HuH-7.5 (cell line): ENCODE measurements at regions not wholly inside any gene's neighbourhood (a gene's known extent, or its start where the extent isn't known, plus 50 kb on each side); places are given as distances from the start of the nearest gene placed in this dataset.

Source experiments
- DNase-seq: peaks from one replicate; pipeline ENCODE4 v3.0.0; 2011; ENCODE audit warnings: low spot score

DNA sequence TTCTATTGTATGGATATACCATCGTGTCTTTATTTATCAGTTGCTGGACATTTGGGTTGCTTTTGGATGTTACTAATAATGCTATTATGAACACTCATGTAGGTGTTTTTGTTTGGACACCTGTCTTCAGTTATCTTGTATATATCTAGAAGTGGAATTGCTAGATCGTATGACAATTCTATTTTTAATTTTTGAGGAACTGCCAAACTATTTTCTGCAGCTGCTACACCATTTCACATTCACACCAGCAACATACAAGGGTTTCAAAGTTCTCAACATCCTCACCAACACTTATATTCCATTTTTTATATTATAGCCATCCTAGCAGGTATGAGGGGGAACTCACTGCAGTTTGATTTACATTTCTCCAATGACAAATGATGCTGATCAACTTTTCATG, 324.6 kb downstream of the CAAP1 start:
- DNase-seq: no peak

DNA sequence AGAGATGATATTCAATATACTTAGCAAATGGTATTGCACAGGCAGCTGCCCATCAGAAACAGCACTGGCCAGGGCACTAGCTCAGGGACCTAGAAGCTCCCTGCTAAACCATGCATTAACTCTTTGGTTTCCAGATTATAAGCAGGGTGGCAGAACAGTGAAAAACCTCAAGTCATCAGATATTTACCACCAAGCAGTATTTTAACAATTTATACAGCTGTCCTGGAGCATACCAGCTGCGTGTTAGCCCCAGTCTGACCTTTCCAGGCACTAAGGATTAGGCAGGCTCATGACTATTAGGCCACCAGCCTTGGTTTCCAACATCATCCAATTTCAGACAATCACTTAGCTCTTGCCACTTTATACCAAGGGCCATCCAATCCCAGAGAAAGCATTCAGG, 326.5 kb downstream of the CAAP1 start:
- no peak for DNase-seq

DNA sequence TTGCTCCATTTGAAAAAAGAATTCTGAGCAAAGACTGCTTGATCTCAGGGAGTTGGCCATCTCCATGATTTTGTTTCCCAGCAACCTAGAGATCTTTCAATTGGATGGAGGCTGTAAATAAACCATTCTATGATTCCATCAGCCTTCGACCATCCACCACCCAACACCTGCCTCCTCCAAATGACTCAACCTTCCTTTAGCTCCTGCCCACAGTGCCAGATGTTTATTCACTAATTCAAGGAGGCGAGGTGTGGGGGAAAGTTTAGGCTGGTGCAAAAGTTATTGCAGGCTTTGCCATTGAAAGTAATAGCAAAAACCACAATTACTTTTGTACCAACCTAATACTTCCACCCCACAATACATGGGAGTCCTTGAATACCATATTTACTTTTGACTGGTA, 327.5 kb downstream of the CAAP1 start:
- no peak for DNase-seq

DNA sequence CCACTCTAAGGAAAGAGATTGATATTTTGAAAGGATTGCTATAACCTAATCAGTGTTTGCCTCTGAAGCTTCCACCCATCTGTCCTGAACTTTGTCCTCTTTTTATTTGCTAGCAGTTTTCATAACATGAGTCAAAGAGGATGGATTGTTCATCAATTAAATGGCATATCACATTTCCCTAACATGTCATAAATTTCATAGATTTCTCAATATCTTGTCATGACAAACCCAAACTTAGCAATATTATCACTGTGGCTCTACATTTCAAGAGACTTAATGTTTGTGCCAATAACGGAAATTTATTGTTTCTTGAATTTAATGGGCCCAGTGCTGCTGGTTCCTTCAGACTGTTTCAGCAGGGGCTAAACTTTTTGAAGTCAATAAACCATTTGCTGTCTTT, 330.3 kb downstream of the CAAP1 start:
- DNase-seq: no peak

DNA sequence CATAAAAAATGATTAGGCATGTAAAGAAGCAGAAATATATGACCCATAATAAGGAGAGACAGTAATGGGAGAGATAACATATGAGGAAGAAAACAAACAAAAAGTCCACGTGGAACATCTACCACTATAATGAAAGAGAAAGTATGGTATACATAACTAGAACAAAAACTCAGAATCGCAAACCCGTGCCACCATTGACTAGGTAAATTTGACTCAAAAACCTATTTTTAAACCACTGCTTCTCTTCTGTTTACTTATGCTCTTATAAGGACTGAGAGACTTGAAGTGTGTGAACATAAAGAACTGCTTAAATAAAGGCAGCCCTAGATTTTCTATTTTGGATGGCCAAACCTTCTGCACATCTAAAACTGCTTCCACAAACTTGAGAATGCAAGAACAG, 330.7 kb downstream of the CAAP1 start:
- no peak for DNase-seq

DNA sequence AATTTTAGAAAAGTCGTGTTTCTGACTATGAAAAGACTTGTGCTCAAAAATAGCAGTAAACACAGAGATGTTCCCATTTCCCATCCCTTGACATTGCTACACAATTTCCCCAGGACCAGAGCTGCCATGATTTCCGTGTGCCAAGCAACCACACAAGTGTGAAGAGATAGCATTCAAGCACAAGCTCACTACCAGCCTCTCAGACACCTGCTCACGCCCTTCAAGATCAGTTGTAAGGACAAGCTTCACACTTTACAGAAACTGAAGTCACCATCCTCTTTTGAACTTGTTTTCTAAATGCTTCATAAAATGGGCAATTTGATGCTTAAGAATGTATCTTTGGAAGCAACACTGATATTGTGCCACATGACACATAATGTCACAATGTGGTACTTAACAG, 333.1 kb downstream of the CAAP1 start:
- DNase-seq: no peak

DNA sequence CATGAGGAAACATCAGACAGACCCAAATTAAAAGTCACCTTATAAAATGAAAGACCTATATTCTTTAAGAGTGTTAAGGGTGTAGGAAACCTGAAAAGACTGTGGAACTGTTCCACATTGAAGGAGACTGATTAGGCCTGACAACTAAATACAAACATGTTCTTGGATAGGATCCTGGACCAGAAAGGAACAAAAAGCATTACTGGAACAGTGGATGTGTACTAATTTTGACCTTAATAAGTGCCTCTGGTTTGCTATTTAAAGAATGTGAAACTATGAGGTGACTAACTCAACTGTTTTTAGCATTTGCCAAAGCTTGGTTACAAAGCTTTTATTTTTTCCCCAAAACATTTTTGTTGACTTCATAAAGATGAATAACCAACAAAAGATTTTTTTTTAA, 340.6 kb downstream of the CAAP1 start:
- DNase-seq: no peak

DNA sequence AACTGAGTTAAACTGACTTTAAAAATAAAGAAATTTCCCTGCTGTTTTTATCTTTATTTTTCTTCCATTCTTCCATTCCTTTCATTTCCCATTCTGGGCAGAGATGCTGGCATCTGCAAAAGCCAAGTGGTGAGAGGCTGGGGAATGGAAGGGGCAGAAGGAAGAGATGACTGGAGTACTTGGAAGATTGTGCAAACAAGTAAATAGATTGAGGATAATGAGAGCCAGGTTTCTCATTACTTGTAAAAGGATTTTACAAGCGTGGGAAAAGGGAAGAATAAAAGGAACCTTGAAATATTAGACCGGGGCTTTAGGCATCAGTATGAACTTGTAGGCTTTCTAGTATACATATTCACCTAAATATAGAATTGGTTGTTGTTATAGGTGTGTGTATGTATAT, 341.2 kb downstream of the CAAP1 start:
- no peak for DNase-seq

DNA sequence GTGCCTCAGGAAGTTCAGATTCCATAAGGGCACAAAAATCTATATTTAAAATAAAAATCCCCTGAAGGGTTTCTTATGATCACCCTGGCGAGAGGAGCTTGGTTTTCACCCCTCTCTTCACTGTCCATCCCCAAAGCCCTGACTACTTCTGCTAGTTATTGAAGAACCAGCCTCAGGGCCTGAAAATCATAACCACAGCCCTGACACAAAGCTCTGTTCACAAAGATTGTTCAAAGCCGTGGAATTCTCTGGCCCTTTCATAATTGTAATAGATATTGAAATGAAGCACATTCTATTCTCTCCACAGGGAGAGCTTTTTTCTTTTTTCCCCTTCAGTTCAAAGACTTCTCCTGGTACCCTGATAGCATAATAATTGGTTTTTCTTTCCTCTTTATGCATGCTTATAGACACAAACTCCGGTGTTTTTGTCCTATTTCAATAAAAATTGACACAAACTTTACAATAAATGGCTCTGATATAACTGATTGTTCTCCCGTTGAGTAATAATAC, 343.8 kb downstream of the CAAP1 start:
- no peak for DNase-seq

DNA sequence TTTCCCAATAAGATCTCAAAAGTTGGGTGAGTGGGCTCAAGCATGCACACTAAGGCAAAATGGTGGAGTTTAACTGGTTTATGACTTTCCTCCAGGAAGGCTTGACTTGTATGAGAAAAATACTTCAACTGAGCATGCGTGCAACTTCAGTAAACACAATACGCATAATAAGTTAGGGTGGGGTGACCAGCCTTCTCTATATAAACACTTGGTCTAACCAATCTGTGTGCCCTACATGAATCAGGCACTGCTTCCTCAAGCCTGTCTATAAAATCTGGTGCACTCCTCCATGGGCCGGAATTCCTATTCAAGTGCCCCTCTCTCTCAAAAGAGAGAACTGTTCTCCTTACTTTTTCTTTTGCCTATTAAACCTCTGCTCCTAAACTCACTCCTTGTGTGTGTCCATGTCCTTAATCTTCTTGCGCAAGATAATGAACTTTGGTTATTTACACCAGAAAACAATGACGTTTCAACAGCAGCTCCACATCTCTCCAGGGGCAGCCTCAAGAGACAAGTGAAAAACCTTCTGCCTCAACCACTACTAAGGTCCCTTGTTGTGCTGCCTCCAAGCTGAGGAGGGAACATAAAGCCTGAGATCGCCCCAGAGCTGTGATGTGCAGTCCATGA, 352.6 kb downstream of the CAAP1 start:
- no peak for DNase-seq

DNA sequence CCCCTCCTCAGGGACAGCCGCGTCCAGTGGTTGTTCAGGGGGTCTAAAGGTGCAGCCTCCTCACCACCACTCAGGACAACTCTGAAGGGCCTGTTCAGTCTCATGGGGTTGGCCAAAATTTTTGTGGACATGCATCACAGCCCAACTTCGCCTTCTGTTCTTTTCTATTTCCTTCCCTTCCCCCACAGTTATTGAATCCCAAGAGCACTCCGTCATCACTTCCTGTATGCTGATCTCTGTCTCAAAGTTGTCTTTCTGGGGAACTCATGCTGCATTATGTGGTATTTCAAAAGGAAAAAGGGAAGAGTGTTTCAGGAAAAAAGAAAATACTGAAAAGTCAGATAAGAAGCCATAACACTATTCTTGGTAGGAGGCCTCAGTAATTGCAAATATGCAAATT, 355.4 kb downstream of the CAAP1 start:
- DNase-seq: no peak

DNA sequence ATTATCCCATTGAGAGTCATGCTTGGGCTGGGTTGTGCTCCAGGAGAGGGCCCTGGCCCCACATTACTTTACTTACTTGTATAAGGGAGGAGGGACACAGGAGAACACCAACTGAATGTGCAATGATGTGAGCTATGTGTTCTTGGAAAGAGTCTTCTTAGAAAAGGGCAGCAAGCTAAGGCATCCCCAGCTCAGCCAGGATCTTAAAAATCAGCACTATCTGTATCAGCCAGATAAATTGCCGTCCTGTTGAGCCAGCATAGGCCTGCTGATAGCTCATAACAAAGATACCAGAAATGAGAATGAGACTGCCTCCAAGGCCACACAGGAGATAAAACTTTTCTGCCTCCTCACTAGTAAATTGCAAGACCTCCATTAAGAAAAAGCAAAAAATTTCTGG, 357.5 kb downstream of the CAAP1 start:
- DNase-seq: no peak

DNA sequence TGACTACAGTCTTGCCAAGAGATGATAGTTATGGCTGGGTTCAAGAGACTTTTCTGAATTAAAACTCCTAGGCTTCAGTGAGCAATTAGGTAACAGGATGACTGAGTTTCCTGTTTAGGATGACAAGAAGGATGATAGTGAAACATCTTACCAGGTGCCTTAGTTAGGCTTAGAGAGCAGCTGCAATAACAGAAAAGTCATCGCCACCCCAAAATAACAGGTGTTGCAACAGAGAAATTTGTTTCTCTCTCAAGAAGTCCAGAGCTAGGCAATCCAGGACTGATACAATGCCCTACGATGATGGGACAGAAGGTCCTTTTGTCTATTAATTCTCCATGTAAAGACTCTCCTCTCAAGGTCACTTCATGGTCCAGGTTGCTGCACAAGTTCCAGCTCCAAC, 361.8 kb downstream of the CAAP1 start:
- no peak for DNase-seq

DNA sequence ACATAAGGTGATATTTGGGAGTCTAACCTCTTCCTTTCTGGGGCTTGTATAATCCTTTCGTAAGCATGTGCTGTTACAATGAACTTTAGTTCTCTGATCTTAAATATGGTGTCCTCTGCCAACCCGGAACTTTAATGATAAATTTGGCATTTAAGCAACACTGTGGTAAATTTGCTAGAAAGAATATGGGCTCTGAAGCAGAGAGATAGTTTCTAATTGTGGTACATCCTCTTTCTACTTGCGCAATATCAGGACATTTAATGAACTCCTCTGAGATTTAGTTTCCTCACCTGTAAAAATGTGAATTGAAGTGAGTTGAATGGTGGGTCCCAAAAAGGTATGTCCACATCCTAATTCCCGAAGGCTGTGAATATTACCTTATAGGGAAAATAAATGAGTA, 364.7 kb downstream of the CAAP1 start:
- DNase-seq: no peak

DNA sequence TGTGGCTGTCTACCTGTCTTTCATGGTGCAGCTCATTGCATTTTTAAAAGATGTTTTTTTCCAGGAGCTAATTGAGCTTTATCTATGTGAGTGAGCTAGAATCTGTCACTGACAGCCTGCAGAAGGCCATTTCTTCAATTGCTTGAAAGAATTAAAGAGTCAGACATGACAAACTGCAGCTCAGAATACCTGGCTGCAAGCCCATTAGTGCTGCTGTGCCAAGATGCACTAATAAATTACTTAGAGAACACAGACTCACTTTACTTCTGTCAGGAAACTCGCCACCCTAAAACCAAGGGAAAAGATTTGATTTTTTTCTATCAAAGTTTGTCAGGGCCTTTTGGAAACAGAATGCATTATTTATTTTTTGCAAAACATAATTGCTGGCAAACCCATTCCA, 368.3 kb downstream of the CAAP1 start:
- DNase-seq: no peak

DNA sequence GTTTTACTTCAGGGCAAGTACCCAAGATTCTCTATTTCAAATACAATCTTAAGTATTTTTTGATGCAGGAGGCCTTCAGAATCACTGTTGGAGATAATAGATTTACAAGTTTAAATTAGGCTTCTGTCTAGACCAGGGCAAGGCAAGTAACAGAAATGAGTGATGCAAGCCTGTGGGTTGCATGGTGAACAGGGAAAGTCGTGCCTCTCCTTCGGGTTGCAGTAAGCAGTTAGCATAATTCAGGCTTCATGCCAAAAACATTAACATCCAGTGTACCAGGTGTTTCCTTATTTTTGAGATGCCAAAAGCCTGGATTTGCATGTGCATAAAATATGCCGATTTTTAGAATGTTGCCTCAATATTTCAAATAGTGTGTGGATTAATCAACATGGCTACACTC, 369.0 kb downstream of the CAAP1 start:
- no peak for DNase-seq

DNA sequence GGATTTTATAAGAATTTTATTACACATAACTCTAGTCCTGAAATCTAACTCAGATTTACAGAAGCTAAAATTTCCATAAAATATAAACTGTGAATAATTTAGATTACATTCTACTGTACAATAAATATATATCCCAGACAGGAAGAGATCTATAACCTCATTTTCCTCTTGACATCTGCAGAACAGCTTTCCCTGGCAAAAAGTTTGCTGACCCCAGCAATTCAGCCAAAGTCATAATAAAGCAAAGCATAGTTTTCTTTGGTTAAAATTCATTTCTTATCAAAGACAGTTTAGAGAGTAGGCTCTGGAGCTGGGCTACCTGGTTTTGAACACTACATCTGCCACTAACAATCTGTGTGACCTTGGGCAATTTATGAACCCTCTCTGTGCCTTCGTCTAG, 372.5 kb downstream of the CAAP1 start:
- no peak for DNase-seq

DNA sequence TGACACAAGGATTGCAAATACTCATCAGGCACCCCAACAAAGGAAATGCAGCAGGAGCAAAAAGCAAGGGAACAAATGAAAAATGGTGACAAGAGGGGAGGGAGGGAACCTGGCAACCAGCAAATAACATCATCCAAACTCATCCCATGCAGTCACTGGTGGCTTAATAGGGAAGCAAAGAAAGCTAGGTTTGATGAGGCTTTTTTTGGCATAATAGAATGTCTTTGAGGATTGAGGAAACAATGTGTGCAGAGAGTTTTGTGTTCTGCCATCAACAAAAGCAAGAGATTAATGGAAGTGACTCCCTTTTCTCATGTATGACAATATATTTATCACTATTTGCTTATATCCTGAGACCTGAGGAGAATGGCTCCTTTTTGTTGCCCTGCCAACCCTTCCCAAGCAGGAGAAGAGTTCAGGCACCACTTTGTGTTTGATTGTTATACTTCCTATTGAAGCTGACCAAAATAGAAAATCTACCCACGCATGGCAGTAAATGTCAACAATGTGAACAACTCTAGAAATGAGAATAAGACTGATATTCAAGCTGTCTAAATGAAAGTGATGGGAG, 375.7 kb downstream of the CAAP1 start:
- DNase-seq: no peak

DNA sequence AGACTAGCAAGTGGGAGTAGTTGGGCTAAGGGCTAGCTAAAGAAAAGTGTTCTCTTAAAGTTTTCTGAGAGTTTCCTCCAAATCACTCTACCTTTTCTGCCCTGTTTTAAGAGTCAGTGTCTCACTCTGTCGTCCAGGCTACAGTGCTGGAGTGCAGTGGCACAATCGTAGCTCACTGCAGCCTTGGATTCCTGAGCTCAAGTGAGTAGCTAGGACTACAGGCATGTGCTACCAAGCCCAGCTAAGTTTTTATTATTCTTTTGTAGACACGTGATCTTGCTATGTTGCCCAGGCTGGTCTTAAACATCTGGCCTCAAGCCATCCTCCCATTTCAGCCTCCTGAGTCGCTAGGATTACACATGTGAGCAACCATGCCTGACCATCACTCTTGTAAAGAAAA, 378.9 kb downstream of the CAAP1 start:
- no peak for DNase-seq

DNA sequence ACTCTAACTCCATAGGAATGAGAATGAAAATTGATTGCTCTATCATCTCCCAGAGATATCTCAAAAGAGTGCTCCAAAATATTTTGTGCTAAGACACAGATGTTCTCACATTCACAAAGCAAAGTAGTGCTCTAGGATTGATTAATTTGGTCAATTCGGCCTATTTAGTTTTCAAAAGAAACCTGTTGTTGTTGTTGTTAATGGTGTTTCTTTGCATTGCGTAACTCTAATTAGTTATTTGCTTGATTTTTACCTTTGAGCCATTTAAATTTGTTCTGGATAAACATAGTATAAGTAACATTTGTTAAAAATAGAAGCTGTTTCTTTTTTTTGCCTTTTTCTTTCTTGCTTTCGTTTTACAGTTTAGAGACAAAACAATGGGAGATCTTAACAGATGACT, 382.5 kb downstream of the CAAP1 start:
- DNase-seq: no peak

DNA sequence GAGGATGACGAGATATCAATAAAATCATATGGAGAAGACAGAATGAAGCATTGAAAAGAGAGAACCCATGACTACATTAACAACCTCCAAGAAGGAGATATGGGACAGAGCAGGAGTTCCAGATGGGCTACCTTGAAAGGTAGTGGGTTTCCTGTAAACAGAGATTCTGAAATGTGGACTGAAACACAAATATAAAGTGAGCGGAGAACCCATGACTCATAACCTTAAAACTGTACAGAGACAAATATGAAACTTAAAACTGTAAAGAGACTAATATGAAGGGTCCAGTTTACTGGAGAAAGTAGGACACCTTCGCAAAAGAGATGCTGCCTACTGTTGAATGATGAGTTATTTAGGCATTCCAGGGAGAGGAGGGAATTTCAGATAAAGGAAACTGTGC, 383.7 kb downstream of the CAAP1 start:
- DNase-seq: no peak

DNA sequence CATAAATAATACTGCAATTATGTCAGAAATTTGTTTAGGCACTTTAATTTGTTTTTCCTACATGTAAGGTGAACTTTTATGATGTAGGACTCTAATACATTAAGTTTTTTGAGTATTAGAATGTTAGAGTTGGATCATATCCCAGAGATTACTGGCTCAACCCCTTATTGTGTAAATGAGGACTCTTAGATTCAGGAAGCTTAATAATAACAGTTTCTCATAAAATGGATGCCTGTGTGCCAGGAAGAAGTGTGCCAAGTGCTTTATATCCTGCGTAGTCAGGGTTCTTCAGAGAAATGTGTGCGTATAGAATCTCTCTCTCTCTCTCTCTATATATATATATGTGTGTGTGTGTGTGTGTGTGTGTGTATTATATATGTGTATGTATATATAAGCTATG, 388.5 kb downstream of the CAAP1 start:
- no peak for DNase-seq

DNA sequence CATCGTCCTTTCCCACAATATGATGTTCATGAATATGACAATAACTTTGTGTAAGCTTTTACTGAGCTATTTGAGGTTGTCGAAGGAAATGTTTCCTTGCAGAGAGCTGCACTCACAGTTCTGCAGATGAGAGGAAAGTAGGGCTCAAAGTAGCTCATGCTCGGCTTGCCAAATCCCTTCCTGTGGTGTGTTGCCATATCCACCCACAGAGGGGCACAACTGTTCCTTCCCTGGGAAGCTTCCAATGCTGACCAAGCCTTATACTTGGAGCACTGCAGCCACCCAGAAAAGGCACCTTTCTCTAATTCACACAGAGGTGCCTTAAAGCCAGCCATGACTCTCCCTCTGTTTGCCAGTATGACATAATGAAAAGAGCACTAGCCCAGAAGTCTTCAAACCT, 390.3 kb downstream of the CAAP1 start:
- DNase-seq: no peak

DNA sequence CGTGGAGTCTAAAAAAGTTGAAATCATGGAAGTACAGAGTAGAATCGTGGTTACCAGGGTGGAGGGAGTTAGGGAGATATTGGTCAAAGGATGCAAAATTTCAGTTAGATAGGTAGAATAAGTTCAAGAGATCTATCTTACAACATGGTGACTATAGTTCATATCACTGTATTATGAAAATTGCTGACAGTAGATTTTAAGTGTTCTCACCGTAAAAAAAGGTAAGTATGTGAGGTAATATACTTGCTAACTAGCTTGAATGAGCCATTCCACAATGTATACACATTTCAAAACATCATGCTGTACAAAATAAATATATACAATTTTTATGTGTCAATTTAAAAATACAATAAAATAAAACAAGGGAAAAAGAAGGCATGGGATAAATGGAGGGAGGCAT, 392.1 kb downstream of the CAAP1 start:
- no peak for DNase-seq
